ENCODE measurements at regions not wholly inside any gene's neighbourhood (a gene's known extent, or its start where the extent isn't known, plus 50 kb on each side); places are given as distances from the start of the nearest gene placed in this dataset.

- TF ChIP-seq CTCF (IDR thresholded peaks at IDR 0.05; ENCODE audit: low read depth, low read length, poor library complexity, severe bottlenecking) (no peak), EZH2phosphoT487 (IDR thresholded peaks at IDR 0.05; ENCODE audit: borderline replicate concordance, low read length) (no peak)
Measured at GRCh38 chr6:81253821-81254220, 498.7 kb downstream of the TENT5A start.

Measured in DOHH2 (cell line).